MCF 10A (cell line): ENCODE measurements at regions not wholly inside any gene's neighbourhood (a gene's known extent, or its start where the extent isn't known, plus 50 kb on each side); places are given as distances from the start of the nearest gene placed in this dataset.

ENCODE experiments used
- BruUV-seq: library from RNA; stranded (reverse); fragments of 400-500 nt; replicated peaks from 2 replicates; lab custom pipeline; 2021; lab: Mats Ljungman, UMichigan
- CTCF ChIA-PET: fragments of 300-600 bp; sonication (Branson Sonifier 250); formaldehyde crosslinking; extraction: SDS; loops from one replicate; lab custom pipeline; 2021; ENCODE audit warnings: antibody characterized with exemption, inconsistent platforms; lab: Yijun Ruan, JAX
- POLR2A ChIA-PET: fragments of 300-600, 350-650 bp; sonication (Branson Sonifier 250); formaldehyde crosslinking; extraction: SDS; loops from one replicate; lab custom pipeline; 2020; ENCODE audit warnings: antibody characterized with exemption, inconsistent platforms; lab: Yijun Ruan, JAX
- DNase-seq: peaks from one replicate; pipeline ENCODE4 v3.0.0-alpha.2; 2018; ENCODE audit not compliant: unreplicated experiment
- H3K27ac Mint-ChIP-seq: one replicate; pipeline ENCODE4 v1.8.0; 2022; ENCODE audit warnings: mild to moderate bottlenecking, low read depth, mixed read lengths; ENCODE audit not compliant: unreplicated experiment
- H3K27me3 Mint-ChIP-seq: one replicate; pipeline ENCODE4 v1.8.0; 2022; ENCODE audit warnings: mixed read lengths; ENCODE audit not compliant: insufficient read depth, unreplicated experiment
- H3K36me3 Mint-ChIP-seq: one replicate; pipeline ENCODE4 v1.8.0; 2022; ENCODE audit warnings: mild to moderate bottlenecking, moderate library complexity, mixed read lengths; ENCODE audit not compliant: insufficient read depth, unreplicated experiment
- H3K4me1 Mint-ChIP-seq: one replicate; pipeline ENCODE4 v1.8.0; 2022; ENCODE audit warnings: mixed read lengths; ENCODE audit not compliant: insufficient read depth, unreplicated experiment
- H3K4me3 Mint-ChIP-seq: one replicate; pipeline ENCODE4 v1.8.0; 2022; ENCODE audit warnings: mild to moderate bottlenecking, moderate library complexity, mixed read lengths; ENCODE audit not compliant: unreplicated experiment
- H3K9me3 Mint-ChIP-seq: one replicate; pipeline ENCODE4 v1.8.0; 2022; ENCODE audit warnings: mixed read lengths; ENCODE audit not compliant: unreplicated experiment
- intact Hi-C: fragments of 100-400 bp; cut with micrococcal nuclease; formaldehyde crosslinking; loops from 2 replicates; pipeline ENCODE4 v1.14.1; 2022
- TF ChIP-seq, protein P1 (sequence below): fragments of 200-600 bp; IDR thresholded peaks from one replicate; pipeline ENCODE4 v1.8.0; 2022; ENCODE audit warnings: antibody characterized with exemption, mild to moderate bottlenecking; ENCODE audit not compliant: unreplicated experiment

DNA sequence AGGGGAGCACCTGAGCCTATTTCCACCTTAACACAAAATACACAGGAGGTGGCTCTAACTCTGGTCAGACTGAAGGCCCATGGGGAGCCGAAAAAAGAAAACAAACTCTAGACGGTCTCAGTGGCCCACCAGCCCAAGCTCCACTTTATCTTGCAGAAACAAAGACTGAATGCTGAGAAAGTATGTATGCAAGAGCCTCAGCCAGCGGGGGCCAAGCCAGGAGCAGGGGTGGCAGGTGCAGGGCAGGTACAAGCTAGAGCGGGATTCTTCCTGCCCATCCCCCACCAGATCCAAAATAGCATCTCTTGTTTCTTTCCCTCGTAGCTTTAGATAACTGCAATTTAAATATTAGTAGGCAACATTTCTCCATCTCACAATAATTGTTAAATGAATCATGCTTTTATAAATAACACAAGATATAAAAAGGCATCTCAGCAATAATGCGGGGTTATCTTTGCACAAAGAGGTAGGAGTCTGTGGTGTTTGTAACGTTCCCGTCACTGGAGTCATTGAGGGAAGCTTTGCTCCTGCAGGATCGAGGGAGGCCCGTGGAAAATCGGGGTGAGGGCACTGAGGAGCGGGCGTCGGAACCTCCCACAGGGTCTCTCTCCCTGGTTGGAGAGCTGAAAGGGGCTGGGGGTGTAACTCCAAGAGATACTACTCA is 418.0 kb downstream of the SHANK2 start:
- BruUV-seq, result no TSS peak
- intact Hi-C loops, result no loop called here
- no peak for DNase-seq
- H3K9me3 Mint-ChIP-seq, result peaks cover 18% of the 10 kb centered on the region
- CTCF ChIA-PET, result interaction anchor here (0.6 kb wide), 2 partner anchors 171 to 247 kb away, joined by 3 read pairs; no protein-coding TSS in a partner anchor
- H3K4me1 Mint-ChIP-seq, result no peaks in the 10 kb centered on the region
- no peaks in the 10 kb centered on the region for H3K27me3 Mint-ChIP-seq
- TF ChIP-seq, protein P1, sequence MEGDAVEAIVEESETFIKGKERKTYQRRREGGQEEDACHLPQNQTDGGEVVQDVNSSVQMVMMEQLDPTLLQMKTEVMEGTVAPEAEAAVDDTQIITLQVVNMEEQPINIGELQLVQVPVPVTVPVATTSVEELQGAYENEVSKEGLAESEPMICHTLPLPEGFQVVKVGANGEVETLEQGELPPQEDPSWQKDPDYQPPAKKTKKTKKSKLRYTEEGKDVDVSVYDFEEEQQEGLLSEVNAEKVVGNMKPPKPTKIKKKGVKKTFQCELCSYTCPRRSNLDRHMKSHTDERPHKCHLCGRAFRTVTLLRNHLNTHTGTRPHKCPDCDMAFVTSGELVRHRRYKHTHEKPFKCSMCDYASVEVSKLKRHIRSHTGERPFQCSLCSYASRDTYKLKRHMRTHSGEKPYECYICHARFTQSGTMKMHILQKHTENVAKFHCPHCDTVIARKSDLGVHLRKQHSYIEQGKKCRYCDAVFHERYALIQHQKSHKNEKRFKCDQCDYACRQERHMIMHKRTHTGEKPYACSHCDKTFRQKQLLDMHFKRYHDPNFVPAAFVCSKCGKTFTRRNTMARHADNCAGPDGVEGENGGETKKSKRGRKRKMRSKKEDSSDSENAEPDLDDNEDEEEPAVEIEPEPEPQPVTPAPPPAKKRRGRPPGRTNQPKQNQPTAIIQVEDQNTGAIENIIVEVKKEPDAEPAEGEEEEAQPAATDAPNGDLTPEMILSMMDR, result no peak
- H3K4me3 Mint-ChIP-seq, result no peak overlapping the region
- H3K27ac Mint-ChIP-seq, result no peak overlapping the region
- H3K36me3 Mint-ChIP-seq, result no peaks in the 10 kb centered on the region
- POLR2A ChIA-PET, result interaction anchor here (0.7 kb wide), 1 partner anchor 394 kb away, joined by 3 read pairs; no protein-coding TSS in a partner anchor

- CTCF ChIA-PET, result interaction anchor here (0.6 to 0.7 kb wide), 2 partner anchors 91 to 247 kb away, joined by 3 read pairs; no protein-coding TSS in a partner anchor
- TF ChIP-seq, protein P1, result no peak
- no peaks in the 10 kb centered on the region for H3K4me1 Mint-ChIP-seq
These were observed 417.3 kb downstream of the SHANK2 start for GRCh38 chr11:70834984-70835560.

DNA sequence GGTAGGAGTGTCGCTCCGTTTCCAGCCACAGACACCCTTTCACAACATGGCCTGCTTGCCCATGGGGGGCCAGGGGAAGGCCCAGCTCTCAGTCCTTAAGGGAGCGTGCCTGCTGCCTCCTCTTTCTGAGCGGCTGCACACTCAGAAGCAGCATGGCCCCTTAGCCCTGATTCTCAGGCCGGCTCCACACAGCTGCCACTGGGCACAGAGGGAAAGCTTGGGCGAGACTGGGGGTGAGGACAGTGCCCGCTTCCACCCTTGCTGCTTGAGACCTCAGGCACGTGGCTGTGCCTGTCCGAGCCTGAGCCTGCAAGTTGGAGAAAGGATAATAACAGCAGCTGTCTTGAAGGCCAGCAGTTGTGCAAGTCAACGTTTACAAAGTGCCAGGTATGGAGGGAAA is 416.3 kb downstream of the SHANK2 start:
- no peak for DNase-seq
- intact Hi-C loops, result no loop called here
- no TSS peak for BruUV-seq
- no peak overlapping the region for H3K27ac Mint-ChIP-seq
- H3K4me3 Mint-ChIP-seq, result no peak overlapping the region
- H3K36me3 Mint-ChIP-seq, result no peaks in the 10 kb centered on the region
- no peaks in the 10 kb centered on the region for H3K27me3 Mint-ChIP-seq
- H3K4me1 Mint-ChIP-seq, result no peaks in the 10 kb centered on the region
- H3K9me3 Mint-ChIP-seq, result peaks cover 18% of the 10 kb centered on the region
- TF ChIP-seq, protein P1, result no peak
- CTCF ChIA-PET, result no interaction called here
- POLR2A ChIA-PET, result no interaction called here

More at GRCh38 chr11:70834984-70835560, 417.3 kb downstream of the SHANK2 start:
- POLR2A ChIA-PET, result interaction anchor here (0.7 kb wide), 1 partner anchor 394 kb away, joined by 3 read pairs; no protein-coding TSS in a partner anchor
- Mint-ChIP-seq H3K36me3 (no peaks in the 10 kb centered on the region), H3K9me3 (peaks cover 18% of the 10 kb centered on the region), H3K27me3 (no peaks in the 10 kb centered on the region), H3K4me3 (no peak overlapping the region), H3K27ac (no peak overlapping the region)
- no TSS peak for BruUV-seq
- intact Hi-C loops, result no loop called here
- no peak for DNase-seq

DNA sequence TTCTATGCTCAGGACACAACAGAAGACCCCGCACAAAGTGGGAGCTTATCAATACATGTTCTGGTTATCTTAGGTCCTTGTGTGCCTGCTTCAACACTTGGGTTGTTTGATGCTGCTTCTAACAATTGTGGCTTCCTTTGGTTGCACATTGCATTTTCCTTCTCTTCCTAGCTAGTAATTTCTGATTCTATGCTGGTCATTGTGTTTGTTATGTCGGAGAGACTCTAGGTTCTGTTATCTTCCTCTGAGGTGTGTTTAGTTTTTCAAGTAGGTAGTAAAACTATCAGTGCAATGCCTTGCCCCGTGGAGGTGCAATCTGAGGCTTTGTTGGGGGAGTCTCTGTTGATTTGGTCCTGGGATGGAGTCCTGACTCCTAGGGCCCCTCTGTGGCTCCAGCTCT is 414.2 kb downstream of the SHANK2 start:
- BruUV-seq, result no TSS peak
- CTCF ChIA-PET, result no interaction called here
- no peaks in the 10 kb centered on the region for H3K36me3 Mint-ChIP-seq
- no peak overlapping the region for H3K27ac Mint-ChIP-seq
- H3K9me3 Mint-ChIP-seq, result peaks cover 18% of the 10 kb centered on the region
- TF ChIP-seq, protein P1, result no peak
- no peak overlapping the region for H3K4me3 Mint-ChIP-seq
- no peak for DNase-seq
- intact Hi-C loops, result no loop called here
- no peaks in the 10 kb centered on the region for H3K4me1 Mint-ChIP-seq
- POLR2A ChIA-PET, result no interaction called here
- H3K27me3 Mint-ChIP-seq, result no peaks in the 10 kb centered on the region
